ENCODE measurements at regions not wholly inside any gene's neighbourhood (a gene's known extent, or its start where the extent isn't known, plus 50 kb on each side); places are given as distances from the start of the nearest gene placed in this dataset.

DNA sequence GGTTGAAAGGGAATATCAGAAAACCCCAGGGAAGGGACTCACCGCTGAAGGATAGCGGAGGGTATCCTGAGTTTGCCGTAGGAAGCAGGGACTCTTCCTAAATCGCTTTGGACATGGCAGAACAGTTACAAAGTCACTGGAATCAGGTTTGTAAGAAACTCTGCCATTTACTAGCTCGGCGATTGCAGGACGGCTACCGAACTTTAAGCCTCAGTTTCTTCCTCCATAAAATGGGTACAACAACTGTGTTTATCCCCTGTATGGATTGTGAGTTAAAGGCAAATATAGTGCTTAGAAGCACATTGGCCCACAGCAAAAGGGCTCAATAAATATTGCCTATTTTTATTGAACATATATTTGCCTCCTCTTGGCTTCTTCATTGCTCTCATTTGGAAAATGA lies 90.6 kb downstream of the MAF start:
- TF ChIP-seq, protein P1, sequence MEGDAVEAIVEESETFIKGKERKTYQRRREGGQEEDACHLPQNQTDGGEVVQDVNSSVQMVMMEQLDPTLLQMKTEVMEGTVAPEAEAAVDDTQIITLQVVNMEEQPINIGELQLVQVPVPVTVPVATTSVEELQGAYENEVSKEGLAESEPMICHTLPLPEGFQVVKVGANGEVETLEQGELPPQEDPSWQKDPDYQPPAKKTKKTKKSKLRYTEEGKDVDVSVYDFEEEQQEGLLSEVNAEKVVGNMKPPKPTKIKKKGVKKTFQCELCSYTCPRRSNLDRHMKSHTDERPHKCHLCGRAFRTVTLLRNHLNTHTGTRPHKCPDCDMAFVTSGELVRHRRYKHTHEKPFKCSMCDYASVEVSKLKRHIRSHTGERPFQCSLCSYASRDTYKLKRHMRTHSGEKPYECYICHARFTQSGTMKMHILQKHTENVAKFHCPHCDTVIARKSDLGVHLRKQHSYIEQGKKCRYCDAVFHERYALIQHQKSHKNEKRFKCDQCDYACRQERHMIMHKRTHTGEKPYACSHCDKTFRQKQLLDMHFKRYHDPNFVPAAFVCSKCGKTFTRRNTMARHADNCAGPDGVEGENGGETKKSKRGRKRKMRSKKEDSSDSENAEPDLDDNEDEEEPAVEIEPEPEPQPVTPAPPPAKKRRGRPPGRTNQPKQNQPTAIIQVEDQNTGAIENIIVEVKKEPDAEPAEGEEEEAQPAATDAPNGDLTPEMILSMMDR (IDR thresholded peaks at IDR 0.05): no peak
- TF ChIP-seq POLR2A (IDR thresholded peaks at IDR 0.05): no peak

Measured in esophagus squamous epithelium (tissue), 4 donors.